HFF-Myc (cell line): ENCODE measurements at regions not wholly inside any gene's neighbourhood (a gene's known extent, or its start where the extent isn't known, plus 50 kb on each side); places are given as distances from the start of the nearest gene placed in this dataset.
A peak's percentile ranks its signal among the peaks of the same experiment; 100 is the strongest.

Experiments used
- DNase-seq: peaks from one replicate; pipeline ENCODE4 v3.0.0-alpha.2; 2011; ENCODE audit warnings: low read depth; ENCODE audit errors: extremely low read depth
- H3K4me3 ChIP-seq: replicated peaks from 2 replicates; pipeline ENCODE4 v1.5.1; 2011; ENCODE audit warnings: low read depth, mild to moderate bottlenecking, control low read depth, low read length
- CTCF ChIP-seq: IDR thresholded peaks from 2 replicates; pipeline ENCODE4 v1.5.1; 2012; ENCODE audit warnings: mild to moderate bottlenecking, low read depth, low read length, control low read depth; ENCODE audit errors: missing control alignments

GRCh38 chr7:130881799-130882141 lies 147.8 kb upstream of the KLF14 start:
- H3K4me3 ChIP-seq, result no peak overlapping the region
- DNase-seq, result no peak
- TF ChIP-seq CTCF, result no peak

- no peak for DNase-seq
- no peak for TF ChIP-seq CTCF
- no peak overlapping the region for H3K4me3 ChIP-seq
These were observed 148.4 kb upstream of the KLF14 start for GRCh38 chr7:130882396-130882795.

GRCh38 chr7:130883928-130884327 lies 149.9 kb upstream of the KLF14 start:
- no peak overlapping the region for H3K4me3 ChIP-seq
- no peak for DNase-seq
- TF ChIP-seq CTCF, result no peak

- no peak for TF ChIP-seq CTCF
- no peak overlapping the region for H3K4me3 ChIP-seq
- no peak for DNase-seq
These were observed 150.7 kb upstream of the KLF14 start for GRCh38 chr7:130884437-130885417.

- no peak for DNase-seq
- H3K4me3 ChIP-seq, result no peak overlapping the region
- TF ChIP-seq CTCF, result no peak
These were observed 152.6 kb upstream of the KLF14 start for GRCh38 chr7:130886438-130887135.

GRCh38 chr7:130887182-130887956 lies 153.4 kb upstream of the KLF14 start:
- TF ChIP-seq CTCF, result no peak
- H3K4me3 ChIP-seq, result peak overlapping the region; percentile 7
- DNase-seq, result no peak
